WTC11 (cell line): ENCODE measurements at regions not wholly inside any gene's neighbourhood (a gene's known extent, or its start where the extent isn't known, plus 50 kb on each side); places are given as distances from the start of the nearest gene placed in this dataset.

ENCODE experiments used
- ATAC-seq: fragments of 200-7000 bp; cut with Tn5 transposase; 2 replicates; pipeline ENCODE4 v1.10.0; 2021; ENCODE audit warnings: mild to moderate bottlenecking, moderate library complexity
- CTCF ChIA-PET: fragments of 300-600 bp; sonication (Branson Sonifier 250); formaldehyde crosslinking; loops from one replicate; lab custom pipeline; 2021; ENCODE audit warnings: antibody characterized with exemption; lab: Charles Lee
- POLR2A ChIA-PET: fragments of 350-600 bp; sonication (Branson Sonifier 250); formaldehyde crosslinking; loops from one replicate; lab custom pipeline; 2021; ENCODE audit warnings: antibody characterized with exemption; lab: Charles Lee
- DNase-seq: peaks from one replicate; pipeline ENCODE4 v3.0.0; 2021; ENCODE audit warnings: low spot score
- H3K27ac Mint-ChIP-seq: 2 replicates; pipeline ENCODE4 v1.8.0; 2021; ENCODE audit warnings: mixed read lengths
- H3K27me3 Mint-ChIP-seq: 2 replicates; pipeline ENCODE4 v1.8.0; 2021; ENCODE audit warnings: low read depth, mild to moderate bottlenecking, moderate library complexity, mixed read lengths
- H3K36me3 Mint-ChIP-seq: 2 replicates; pipeline ENCODE4 v1.8.0; 2021; ENCODE audit warnings: mixed read lengths
- H3K4me1 Mint-ChIP-seq: 2 replicates; pipeline ENCODE4 v1.8.0; 2022; ENCODE audit warnings: mixed read lengths
- H3K4me3 Mint-ChIP-seq: 2 replicates; pipeline ENCODE4 v1.8.0; 2021; ENCODE audit warnings: mild to moderate bottlenecking, moderate library complexity, mixed read lengths
- H3K9me3 Mint-ChIP-seq: 2 replicates; pipeline ENCODE4 v1.8.0; 2021; ENCODE audit warnings: mixed read lengths
- ARID4B ChIP-seq: sonication (generic); formaldehyde crosslinking; IDR thresholded peaks from 2 replicates; pipeline ENCODE4 v1.8.0; 2023; ENCODE audit warnings: missing genetic modification reagents, mild to moderate bottlenecking, borderline replicate concordance
- CTCF ChIP-seq: fragments of 200-600 bp; IDR thresholded peaks from 2 replicates; pipeline ENCODE4 v1.8.0; 2022; ENCODE audit warnings: antibody characterized with exemption
- ELF4 ChIP-seq: sonication (generic); formaldehyde crosslinking; IDR thresholded peaks from 2 replicates; pipeline ENCODE4 v1.8.1; 2022; ENCODE audit warnings: low read depth, mild to moderate bottlenecking, moderate library complexity, missing genetic modification reagents
- HMGXB4 ChIP-seq: sonication (generic); formaldehyde crosslinking; IDR thresholded peaks from 2 replicates; pipeline ENCODE4 v1.8.1; 2023; ENCODE audit warnings: mild to moderate bottlenecking, moderate library complexity, missing genetic modification reagents
- MYBL2 ChIP-seq: sonication (generic); formaldehyde crosslinking; IDR thresholded peaks from 2 replicates; pipeline ENCODE4 v1.8.1; 2023; ENCODE audit warnings: mild to moderate bottlenecking, moderate library complexity, missing genetic modification reagents
- NFATC4 ChIP-seq: fragments of 250-450 bp; sonication (Bioruptor Pico); IDR thresholded peaks from 2 replicates; pipeline ENCODE4 v1.9.0; 2021; ENCODE audit warnings: mild to moderate bottlenecking
- NFE2L1 ChIP-seq: sonication (generic); formaldehyde crosslinking; IDR thresholded peaks from 2 replicates; pipeline ENCODE4 v1.8.1; 2023; ENCODE audit warnings: missing genetic modification reagents
- NFYB ChIP-seq: sonication (generic); formaldehyde crosslinking; conservative IDR thresholded peaks from 2 replicates; pipeline ENCODE4 v1.8.0; 2022; ENCODE audit warnings: low read depth, missing genetic modification reagents
- SMAD4 ChIP-seq: sonication (generic); formaldehyde crosslinking; IDR thresholded peaks from 2 replicates; pipeline ENCODE4 v1.8.0; 2022; ENCODE audit warnings: mild to moderate bottlenecking, missing genetic modification reagents
- TCF7 ChIP-seq: sonication (generic); formaldehyde crosslinking; IDR thresholded peaks from 2 replicates; pipeline ENCODE4 v1.8.0; 2022; ENCODE audit warnings: mild to moderate bottlenecking, low read depth, missing genetic modification reagents, moderate library complexity
- TP53 ChIP-seq: sonication (generic); formaldehyde crosslinking; IDR thresholded peaks from 2 replicates; pipeline ENCODE4 v1.8.1; 2023; ENCODE audit warnings: mild to moderate bottlenecking, missing genetic modification reagents
- USF2 ChIP-seq: sonication (generic); formaldehyde crosslinking; IDR thresholded peaks from 2 replicates; pipeline ENCODE4 v1.8.1; 2023; ENCODE audit warnings: mild to moderate bottlenecking, missing genetic modification reagents, moderate library complexity
- ZNF138 ChIP-seq: sonication (generic); formaldehyde crosslinking; conservative IDR thresholded peaks from 2 replicates; pipeline ENCODE4 v1.8.1; 2022; ENCODE audit warnings: mild to moderate bottlenecking, moderate library complexity, missing genetic modification reagents
- ZNF219 ChIP-seq: sonication (generic); formaldehyde crosslinking; IDR thresholded peaks from 2 replicates; pipeline ENCODE4 v1.8.0; 2023; ENCODE audit warnings: missing genetic modification reagents, mild to moderate bottlenecking, borderline replicate concordance
- ZNF317 ChIP-seq: sonication (generic); formaldehyde crosslinking; IDR thresholded peaks from 2 replicates; pipeline ENCODE4 v1.8.1; 2023; ENCODE audit warnings: low read depth, mild to moderate bottlenecking, moderate library complexity, missing genetic modification reagents, borderline replicate concordance

GRCh38 chr20:20849161-20849560, 136.7 kb upstream of the RALGAPA2 start:
- H3K4me1 Mint-ChIP-seq: peaks cover 4% of the 10 kb centered on the region
- DNase-seq (no peak), ATAC-seq (no peak)
- H3K27ac Mint-ChIP-seq: no peak overlapping the region
- CTCF ChIA-PET: interaction anchor here (0.9 to 1.4 kb wide), 2 partner anchors 11 to 656 kb away, joined by 3 to 5 read pairs; no protein-coding TSS in a partner anchor
- no peak for TF ChIP-seq ELF4 (CRISPR knock-in tag)
- no peak for TF ChIP-seq TP53 (CRISPR knock-in tag)
- TF ChIP-seq TCF7 (CRISPR knock-in tag): no peak
- peaks cover 11% of the 10 kb centered on the region for H3K36me3 Mint-ChIP-seq
- POLR2A ChIA-PET: no interaction called here
- H3K9me3 Mint-ChIP-seq: peaks cover 15% of the 10 kb centered on the region
- H3K4me3 Mint-ChIP-seq: no peak overlapping the region
- no peaks in the 10 kb centered on the region; the same call in 1 of the 2 replicates for H3K27me3 Mint-ChIP-seq

GRCh38 chr20:20847814-20848213, 135.4 kb upstream of the RALGAPA2 start:
- TF ChIP-seq MYBL2 (CRISPR knock-in tag) (no peak), NFYB (CRISPR knock-in tag) (no peak), ARID4B (CRISPR knock-in tag) (no peak), CTCF (no peak), SMAD4 (no peak), NFE2L1 (CRISPR knock-in tag) (no peak), ZNF317 (CRISPR knock-in tag) (no peak), ZNF138 (CRISPR knock-in tag) (no peak), ZNF219 (no peak), HMGXB4 (CRISPR knock-in tag) (no peak), USF2 (no peak), NFATC4 (CRISPR knock-in tag) (no peak)
- no peak overlapping the region for H3K4me3 Mint-ChIP-seq
- H3K27me3 Mint-ChIP-seq: no peaks in the 10 kb centered on the region; the same call in 1 of the 2 replicates
- H3K27ac Mint-ChIP-seq: no peak overlapping the region
- ATAC-seq (no peak), DNase-seq (no peak)
- H3K36me3 Mint-ChIP-seq: peaks cover 4% of the 10 kb centered on the region; the same call in 1 of the 2 replicates
- ChIA-PET CTCF (interaction anchor here (1.0 to 1.7 kb wide), 2 partner anchors 21 to 658 kb away, joined by 3 to 9 read pairs; no protein-coding TSS in a partner anchor), POLR2A (no interaction called here)
- H3K9me3 Mint-ChIP-seq: peaks cover 7% of the 10 kb centered on the region
- H3K4me1 Mint-ChIP-seq: no peaks in the 10 kb centered on the region
